ENCODE measurements at regions not wholly inside any gene's neighbourhood (a gene's known extent, or its start where the extent isn't known, plus 50 kb on each side); places are given as distances from the start of the nearest gene placed in this dataset.

GRCh38 chr15:66924889-66925288 is 140.5 kb upstream of the SMAD3 start (continued):
- TF ChIP-seq SUZ12 (IDR thresholded peaks at IDR 0.05; ENCODE audit: low read length) (no peak), EZH2 (IDR thresholded peaks at IDR 0.05; ENCODE audit: low read depth, low read length, severe bottlenecking) (no peak)
